Neural progenitor cell (in vitro differentiated cells): ENCODE measurements at regions not wholly inside any gene's neighbourhood (a gene's known extent, or its start where the extent isn't known, plus 50 kb on each side); places are given as distances from the start of the nearest gene placed in this dataset.

Source experiments
- EZH2 ChIP-seq: fragments of 200-600 bp; sonication (generic); IDR thresholded peaks from 2 replicates; pipeline ENCODE4 v1.6.1; 2017; ENCODE audit warnings: antibody characterized with exemption, mild to moderate bottlenecking, moderate library complexity
- EZH2phosphoT487 ChIP-seq: fragments of 200-600 bp; sonication (generic); IDR thresholded peaks from 2 replicates; pipeline ENCODE4 v1.6.1; 2017; ENCODE audit warnings: antibody characterized with exemption
- TF ChIP-seq, protein P1 (sequence below): fragments of 200-600 bp; sonication (generic); IDR thresholded peaks from 2 replicates; pipeline ENCODE4 v1.5.1; 2017; ENCODE audit warnings: antibody characterized with exemption, mild to moderate bottlenecking

DNA sequence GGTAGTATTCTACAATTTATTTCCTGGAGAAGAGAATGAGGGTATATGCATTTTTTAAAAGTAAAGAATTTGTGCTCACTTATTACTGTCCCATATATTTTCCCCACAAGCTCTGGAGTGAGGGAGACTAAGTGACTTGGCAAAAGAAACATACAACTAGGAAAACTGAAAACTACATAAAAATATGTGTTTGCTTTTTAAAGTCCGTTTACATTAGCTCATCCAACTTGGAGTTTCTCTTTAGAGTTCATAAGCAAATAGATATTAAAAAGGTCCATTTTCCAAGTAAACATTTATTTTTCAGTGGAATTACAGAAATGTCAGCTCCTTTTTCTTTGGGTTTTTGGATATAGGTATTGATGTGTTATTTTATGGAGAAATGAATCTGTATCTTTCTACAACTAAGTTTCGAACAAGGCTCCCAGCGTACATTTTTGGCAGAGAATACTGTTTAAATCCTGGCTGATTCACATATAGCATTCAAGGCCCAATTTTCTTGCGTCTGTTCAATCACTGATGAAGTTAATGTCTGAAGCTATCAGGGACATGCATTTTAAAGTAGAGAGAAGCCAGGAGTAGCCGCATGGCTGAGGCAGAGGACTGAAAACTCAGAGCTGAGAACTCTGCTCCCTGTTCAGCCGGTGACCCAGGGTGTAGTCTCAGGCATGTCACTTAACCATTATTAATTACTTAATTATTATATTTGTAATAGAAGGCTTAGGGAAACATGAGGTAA, 729.4 kb downstream of the EFNB2 start:
- TF ChIP-seq, protein P1, sequence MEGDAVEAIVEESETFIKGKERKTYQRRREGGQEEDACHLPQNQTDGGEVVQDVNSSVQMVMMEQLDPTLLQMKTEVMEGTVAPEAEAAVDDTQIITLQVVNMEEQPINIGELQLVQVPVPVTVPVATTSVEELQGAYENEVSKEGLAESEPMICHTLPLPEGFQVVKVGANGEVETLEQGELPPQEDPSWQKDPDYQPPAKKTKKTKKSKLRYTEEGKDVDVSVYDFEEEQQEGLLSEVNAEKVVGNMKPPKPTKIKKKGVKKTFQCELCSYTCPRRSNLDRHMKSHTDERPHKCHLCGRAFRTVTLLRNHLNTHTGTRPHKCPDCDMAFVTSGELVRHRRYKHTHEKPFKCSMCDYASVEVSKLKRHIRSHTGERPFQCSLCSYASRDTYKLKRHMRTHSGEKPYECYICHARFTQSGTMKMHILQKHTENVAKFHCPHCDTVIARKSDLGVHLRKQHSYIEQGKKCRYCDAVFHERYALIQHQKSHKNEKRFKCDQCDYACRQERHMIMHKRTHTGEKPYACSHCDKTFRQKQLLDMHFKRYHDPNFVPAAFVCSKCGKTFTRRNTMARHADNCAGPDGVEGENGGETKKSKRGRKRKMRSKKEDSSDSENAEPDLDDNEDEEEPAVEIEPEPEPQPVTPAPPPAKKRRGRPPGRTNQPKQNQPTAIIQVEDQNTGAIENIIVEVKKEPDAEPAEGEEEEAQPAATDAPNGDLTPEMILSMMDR: no peak
- TF ChIP-seq EZH2 (no peak), EZH2phosphoT487 (no peak)
